GM10266 (cell line): ENCODE measurements at regions not wholly inside any gene's neighbourhood (a gene's known extent, or its start where the extent isn't known, plus 50 kb on each side); places are given as distances from the start of the nearest gene placed in this dataset.
"Not testable (repeated sequence)": the region's sequence is repeated elsewhere in the genome, so short reads cannot be mapped to it uniquely, and the experiment has no call there.

Source experiments
- DNase-seq: peaks from one replicate; pipeline ENCODE4 v3.0.0; 2012; ENCODE audit errors: extremely low spot score
- TF ChIP-seq, protein P1 (sequence below): IDR thresholded peaks from 2 replicates; pipeline ENCODE4 v1.5.1; 2012; ENCODE audit warnings: mild to moderate bottlenecking, low read depth; ENCODE audit not compliant: control insufficient read depth, insufficient read depth; ENCODE audit errors: missing control alignments

DNA sequence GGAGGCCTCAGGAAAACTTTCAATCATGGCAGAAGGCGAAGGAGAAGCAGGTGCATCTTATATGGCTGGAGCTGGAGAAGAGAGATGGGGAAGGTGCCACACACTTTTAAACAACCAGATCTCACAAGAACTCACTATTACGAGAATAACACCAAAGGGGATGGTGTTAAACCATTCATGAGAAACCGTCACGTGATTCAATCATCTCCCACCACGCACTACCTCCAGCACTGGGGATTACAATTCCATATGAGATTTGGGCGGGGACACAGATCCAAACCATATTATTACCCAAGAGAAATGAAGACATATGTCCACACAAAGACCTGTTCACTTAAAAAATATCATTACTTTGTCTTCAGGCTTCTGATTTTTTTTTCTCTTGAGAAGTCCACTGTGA is 518.5 kb downstream of the DCDC2C start:
- TF ChIP-seq, protein P1, sequence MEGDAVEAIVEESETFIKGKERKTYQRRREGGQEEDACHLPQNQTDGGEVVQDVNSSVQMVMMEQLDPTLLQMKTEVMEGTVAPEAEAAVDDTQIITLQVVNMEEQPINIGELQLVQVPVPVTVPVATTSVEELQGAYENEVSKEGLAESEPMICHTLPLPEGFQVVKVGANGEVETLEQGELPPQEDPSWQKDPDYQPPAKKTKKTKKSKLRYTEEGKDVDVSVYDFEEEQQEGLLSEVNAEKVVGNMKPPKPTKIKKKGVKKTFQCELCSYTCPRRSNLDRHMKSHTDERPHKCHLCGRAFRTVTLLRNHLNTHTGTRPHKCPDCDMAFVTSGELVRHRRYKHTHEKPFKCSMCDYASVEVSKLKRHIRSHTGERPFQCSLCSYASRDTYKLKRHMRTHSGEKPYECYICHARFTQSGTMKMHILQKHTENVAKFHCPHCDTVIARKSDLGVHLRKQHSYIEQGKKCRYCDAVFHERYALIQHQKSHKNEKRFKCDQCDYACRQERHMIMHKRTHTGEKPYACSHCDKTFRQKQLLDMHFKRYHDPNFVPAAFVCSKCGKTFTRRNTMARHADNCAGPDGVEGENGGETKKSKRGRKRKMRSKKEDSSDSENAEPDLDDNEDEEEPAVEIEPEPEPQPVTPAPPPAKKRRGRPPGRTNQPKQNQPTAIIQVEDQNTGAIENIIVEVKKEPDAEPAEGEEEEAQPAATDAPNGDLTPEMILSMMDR, result no peak
- no peak for DNase-seq

DNA sequence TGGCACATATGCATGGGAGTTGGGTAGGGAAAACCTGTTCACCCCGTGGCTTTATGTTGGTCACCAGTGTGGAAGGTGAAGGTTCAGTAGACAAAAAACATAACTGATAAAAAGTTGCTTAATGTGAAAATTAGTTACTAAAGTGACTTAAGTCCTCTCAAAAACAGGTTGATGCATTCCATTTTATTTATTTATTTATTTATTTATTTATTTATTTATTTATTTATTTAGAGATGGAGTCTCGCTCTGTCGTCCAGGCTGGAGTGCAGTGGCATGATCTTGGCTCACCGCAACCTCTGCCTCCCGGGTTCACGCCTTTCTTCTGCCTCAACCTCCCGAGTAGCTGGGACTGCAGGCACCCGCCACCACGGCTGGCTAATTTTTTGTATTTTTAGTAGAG is 541.0 kb downstream of the DCDC2C start:
- not testable (repeated sequence) for DNase-seq

DNA sequence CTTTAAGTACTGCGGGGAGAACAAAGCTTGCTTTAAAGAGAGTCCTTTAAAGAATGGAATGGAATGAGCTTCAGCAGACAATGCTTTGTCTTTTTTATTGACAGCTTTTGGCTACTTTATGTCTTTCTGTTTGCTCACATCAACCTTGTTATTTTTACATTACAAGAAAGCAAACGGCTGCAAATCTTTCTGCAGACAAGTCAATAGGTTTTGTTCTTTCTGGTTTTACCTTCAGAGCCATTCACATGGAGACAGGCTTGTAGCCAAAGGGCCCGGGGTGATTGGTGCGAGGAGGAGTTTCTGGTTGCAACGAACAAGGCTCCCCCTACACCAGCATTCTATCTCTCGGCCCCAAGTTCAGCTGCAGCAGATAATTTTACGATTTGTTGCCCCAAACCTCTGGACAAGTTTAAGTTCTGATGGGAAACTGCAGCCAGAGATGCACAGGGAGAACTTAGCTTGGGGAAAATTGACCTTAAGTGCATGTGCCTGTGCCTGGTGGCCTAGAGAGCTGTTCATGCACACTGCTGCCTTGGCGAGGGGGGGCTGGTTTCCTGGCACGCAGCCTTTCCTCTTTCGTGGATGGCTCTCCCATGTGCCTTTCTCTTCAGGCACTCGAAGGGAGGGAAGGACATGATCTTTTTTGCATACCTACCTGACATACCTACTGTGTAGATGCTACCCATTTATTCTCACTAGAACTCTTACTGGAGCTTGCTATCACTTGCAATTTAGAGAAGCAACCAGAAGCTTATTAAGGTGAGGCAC is 543.2 kb downstream of the DCDC2C start:
- TF ChIP-seq, protein P1, result no peak
- DNase-seq, result no peak

DNA sequence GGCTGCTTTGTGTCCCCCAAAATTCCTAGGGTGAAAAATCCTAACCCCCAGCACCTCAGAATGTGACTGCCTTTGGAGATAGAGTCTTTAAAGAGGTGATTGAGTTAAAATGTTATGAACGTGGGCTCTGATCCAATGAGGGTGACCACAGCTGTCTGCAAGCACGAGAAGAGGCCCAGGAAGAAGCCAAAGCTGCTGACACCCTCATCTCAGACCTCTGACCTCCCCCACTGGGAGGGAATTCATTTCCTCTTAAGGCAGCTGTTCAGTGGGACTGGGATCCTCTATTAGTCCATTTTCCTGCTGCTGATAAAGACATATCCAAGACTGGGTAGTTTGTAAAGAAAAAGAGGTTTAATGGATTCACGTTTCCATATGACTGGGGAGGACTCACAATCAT is 544.4 kb downstream of the DCDC2C start:
- TF ChIP-seq, protein P1, result no peak

DNA sequence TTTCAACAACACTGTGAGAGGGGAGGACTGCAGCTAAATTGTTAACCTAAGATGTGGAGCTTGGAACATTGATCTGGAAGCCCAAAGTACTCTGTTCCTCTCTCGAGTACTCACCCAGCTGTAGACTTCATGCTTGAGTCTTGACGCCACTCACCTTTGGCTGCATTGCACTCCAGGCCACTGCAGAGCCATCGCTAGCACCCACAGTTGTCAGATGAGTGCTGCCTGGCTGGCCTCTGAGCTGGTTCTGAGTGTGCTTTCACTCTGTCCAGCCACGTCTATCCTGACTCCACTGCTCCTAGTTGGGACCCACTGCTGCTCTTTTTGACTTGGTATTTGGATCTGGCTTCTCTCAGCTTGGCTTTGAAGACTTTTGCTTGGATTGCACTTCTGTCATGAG is 552.1 kb downstream of the DCDC2C start:
- TF ChIP-seq, protein P1, result no peak
- DNase-seq, result no peak

More for the DNA sequence above, 544.4 kb downstream of the DCDC2C start:
- no peak for DNase-seq

DNA sequence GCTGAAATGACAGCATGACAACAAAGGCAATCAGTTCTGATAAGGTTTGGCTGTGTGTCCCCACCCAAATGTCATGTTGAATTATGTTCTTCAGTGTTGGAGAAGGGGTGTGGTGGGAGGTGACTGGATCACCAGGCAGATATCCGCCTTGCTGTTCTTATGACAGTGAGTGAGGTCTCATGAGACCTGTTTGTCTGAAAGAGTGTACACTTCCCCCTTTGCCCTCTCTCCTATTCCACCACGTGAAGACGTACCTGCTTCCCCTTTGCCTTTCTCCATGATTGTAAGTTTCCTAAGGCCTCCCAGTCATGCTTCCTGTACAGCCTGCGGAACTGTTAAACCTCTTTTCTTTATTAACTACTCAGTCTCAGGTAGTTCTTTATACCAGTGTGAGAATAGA is 553.0 kb downstream of the DCDC2C start:
- TF ChIP-seq, protein P1, result no peak
- no peak for DNase-seq

DNA sequence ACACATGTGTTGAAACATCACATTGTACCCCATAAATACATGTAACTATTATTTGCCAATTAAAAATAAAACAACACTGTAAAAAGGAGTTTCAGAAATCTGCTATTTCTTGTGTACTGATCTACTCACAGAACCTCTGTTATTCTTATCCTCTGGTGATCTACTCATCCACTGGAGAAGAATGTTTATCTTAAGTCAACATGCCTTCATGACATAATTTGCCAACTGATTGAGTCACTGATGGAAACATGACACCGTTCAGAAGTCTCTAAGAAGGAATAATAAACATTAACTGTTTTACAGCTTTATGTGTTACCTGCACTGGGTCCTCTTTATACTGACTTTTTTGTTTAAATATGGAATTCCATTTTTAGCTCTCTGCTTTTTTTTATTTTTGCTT is 555.2 kb downstream of the DCDC2C start:
- no peak for DNase-seq
- TF ChIP-seq, protein P1, result no peak

DNA sequence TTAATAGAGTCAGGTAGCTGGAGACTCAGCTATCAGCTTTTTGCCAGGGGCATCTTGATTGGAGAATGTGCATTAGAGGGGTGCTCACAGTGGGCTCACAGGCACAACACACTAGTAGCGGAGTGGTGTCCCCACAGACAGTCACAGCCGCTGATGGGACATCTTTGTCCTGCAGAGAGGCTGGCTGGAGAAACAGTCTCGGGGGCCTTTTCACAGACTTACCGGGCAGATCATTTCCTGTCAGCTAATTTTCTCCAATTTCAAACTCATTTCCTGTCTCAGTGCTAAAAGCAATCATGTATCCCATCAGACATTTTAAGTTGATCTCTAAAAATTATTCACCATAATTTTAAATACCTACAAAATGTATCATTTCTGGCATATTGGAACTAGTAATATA is 562.6 kb downstream of the DCDC2C start:
- no peak for DNase-seq
- TF ChIP-seq, protein P1, result no peak
